ENCODE measurements at regions not wholly inside any gene's neighbourhood (a gene's known extent, or its start where the extent isn't known, plus 50 kb on each side); places are given as distances from the start of the nearest gene placed in this dataset.

DNA sequence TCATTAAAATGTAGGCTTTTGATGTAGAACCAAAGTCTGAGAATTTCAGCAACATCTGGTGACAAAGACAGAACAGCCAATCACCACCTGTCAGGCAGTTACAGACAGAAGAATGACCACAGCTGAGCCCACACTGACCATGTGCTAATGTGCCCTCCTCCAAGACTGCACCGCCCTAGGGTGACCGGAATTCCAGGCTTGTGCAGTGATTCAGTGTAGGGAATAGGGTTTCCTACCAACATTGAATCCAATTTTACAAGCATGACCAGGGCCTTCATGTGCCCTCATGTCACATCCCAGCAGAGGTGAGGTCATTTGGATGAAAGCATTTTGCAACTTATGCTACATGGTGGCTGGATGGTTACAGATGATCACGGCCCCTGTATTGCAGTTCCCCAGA, 412.5 kb downstream of the SOX2 start:
- H3K36me3 ChIP-seq (ENCODE audit: insufficient read depth, low read length, poor library complexity, severe bottlenecking), result no peaks in the 10 kb centered on the region
- H3K27ac ChIP-seq (ENCODE audit: low read depth, low read length, poor library complexity, severe bottlenecking), result no peak overlapping the region
- H3K4me3 ChIP-seq (ENCODE audit: low read depth, low read length, poor library complexity, severe bottlenecking), result no peak overlapping the region
- CTCF ChIA-PET, result no interaction called here
- DNase-seq (ENCODE audit: low spot score), result no peak
- intact Hi-C loops (cut with micrococcal nuclease; ENCODE audit: unreplicated experiment), result loop anchor here (5.0 kb wide), 1 partner anchor 407 kb away; no protein-coding TSS in a partner anchor
- no peaks in the 10 kb centered on the region for H3K27me3 ChIP-seq (replicated peaks; ENCODE audit: insufficient read depth, low read depth, low read length, poor library complexity)
- no peaks in the 10 kb centered on the region for H3K9me3 ChIP-seq (ENCODE audit: low read depth, low read length, poor library complexity, severe bottlenecking)
- no TSS peak for BruUV-seq (replicated peaks)
- peaks cover 35% of the 10 kb centered on the region for H3K4me1 ChIP-seq (ENCODE audit: insufficient read depth, low read length, poor library complexity, severe bottlenecking)
- TF ChIP-seq EZH2 (IDR thresholded peaks at IDR 0.05; ENCODE audit: borderline replicate concordance, low read depth, low read length, poor library complexity, severe bottlenecking), result no peak
- TF ChIP-seq, protein P1, sequence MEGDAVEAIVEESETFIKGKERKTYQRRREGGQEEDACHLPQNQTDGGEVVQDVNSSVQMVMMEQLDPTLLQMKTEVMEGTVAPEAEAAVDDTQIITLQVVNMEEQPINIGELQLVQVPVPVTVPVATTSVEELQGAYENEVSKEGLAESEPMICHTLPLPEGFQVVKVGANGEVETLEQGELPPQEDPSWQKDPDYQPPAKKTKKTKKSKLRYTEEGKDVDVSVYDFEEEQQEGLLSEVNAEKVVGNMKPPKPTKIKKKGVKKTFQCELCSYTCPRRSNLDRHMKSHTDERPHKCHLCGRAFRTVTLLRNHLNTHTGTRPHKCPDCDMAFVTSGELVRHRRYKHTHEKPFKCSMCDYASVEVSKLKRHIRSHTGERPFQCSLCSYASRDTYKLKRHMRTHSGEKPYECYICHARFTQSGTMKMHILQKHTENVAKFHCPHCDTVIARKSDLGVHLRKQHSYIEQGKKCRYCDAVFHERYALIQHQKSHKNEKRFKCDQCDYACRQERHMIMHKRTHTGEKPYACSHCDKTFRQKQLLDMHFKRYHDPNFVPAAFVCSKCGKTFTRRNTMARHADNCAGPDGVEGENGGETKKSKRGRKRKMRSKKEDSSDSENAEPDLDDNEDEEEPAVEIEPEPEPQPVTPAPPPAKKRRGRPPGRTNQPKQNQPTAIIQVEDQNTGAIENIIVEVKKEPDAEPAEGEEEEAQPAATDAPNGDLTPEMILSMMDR (conservative IDR thresholded peaks at IDR 0.05; ENCODE audit: low read depth, low read length), result no peak
- POLR2A ChIA-PET (ENCODE audit: low non-redundant PET), result no interaction called here

DNA sequence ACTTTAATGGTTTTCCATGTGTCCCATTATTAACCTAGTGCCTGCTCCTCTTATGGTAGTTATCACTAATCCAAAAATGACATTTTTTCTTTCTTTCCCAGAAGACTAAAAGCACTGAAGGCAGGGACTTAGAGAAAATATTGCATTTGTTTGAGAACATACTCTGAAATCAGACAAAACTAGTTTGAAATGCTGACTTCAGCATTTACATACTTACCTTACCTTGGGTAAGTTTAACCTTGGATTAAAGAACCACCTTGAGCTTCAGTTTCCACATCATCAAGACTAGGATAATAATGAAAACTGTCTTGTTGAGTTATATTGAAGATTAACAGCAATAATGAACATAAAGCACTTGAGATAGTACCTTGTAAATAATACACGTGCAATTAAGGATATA, 413.0 kb downstream of the SOX2 start:
- ChIA-PET CTCF (no interaction called here), POLR2A (ENCODE audit: low non-redundant PET) (no interaction called here)
- intact Hi-C loops (cut with micrococcal nuclease; ENCODE audit: unreplicated experiment), result loop anchor here (5.0 kb wide), 1 partner anchor 407 kb away; no protein-coding TSS in a partner anchor
- Histone ChIP-seq H3K4me3 (ENCODE audit: low read depth, low read length, poor library complexity, severe bottlenecking) (no peak overlapping the region), H3K27ac (ENCODE audit: low read depth, low read length, poor library complexity, severe bottlenecking) (no peak overlapping the region), H3K36me3 (ENCODE audit: insufficient read depth, low read length, poor library complexity, severe bottlenecking) (no peaks in the 10 kb centered on the region), H3K27me3 (replicated peaks; ENCODE audit: insufficient read depth, low read depth, low read length, poor library complexity) (no peaks in the 10 kb centered on the region), H3K4me1 (ENCODE audit: insufficient read depth, low read length, poor library complexity, severe bottlenecking) (peaks cover 35% of the 10 kb centered on the region), H3K9me3 (ENCODE audit: low read depth, low read length, poor library complexity, severe bottlenecking) (no peaks in the 10 kb centered on the region)
- DNase-seq (ENCODE audit: low spot score), result no peak
- TF ChIP-seq EZH2 (IDR thresholded peaks at IDR 0.05; ENCODE audit: borderline replicate concordance, low read depth, low read length, poor library complexity, severe bottlenecking), result no peak
- TF ChIP-seq, protein P1 (conservative IDR thresholded peaks at IDR 0.05; ENCODE audit: low read depth, low read length), result no peak
- no TSS peak for BruUV-seq (replicated peaks)

DNA sequence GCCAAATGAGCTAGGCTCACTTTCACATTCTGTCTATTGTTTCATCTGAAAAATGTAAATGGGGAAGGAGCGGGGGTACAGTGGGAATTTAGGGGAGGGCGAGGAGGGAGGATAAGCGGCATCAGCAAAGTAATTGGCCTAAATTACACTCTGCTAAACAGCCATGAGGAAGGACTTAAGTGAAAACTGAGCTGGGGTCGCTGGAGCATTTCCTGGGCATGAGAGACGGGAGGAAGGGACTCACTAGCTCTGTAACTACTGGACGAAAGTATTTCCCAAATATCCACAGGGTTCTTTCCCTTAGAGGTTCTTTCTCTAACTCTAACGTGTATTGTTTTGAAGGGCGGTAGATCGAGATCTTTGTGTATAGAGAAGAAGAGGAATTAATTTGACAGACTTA, 418.0 kb downstream of the SOX2 start:
- Histone ChIP-seq H3K27me3 (replicated peaks; ENCODE audit: insufficient read depth, low read depth, low read length, poor library complexity) (no peaks in the 10 kb centered on the region), H3K27ac (ENCODE audit: low read depth, low read length, poor library complexity, severe bottlenecking) (no peak overlapping the region), H3K9me3 (ENCODE audit: low read depth, low read length, poor library complexity, severe bottlenecking) (no peaks in the 10 kb centered on the region), H3K4me3 (ENCODE audit: low read depth, low read length, poor library complexity, severe bottlenecking) (no peak overlapping the region), H3K36me3 (ENCODE audit: insufficient read depth, low read length, poor library complexity, severe bottlenecking) (no peaks in the 10 kb centered on the region), H3K4me1 (ENCODE audit: insufficient read depth, low read length, poor library complexity, severe bottlenecking) (no peaks in the 10 kb centered on the region)
- BruUV-seq (replicated peaks), result no TSS peak
- intact Hi-C loops (cut with micrococcal nuclease; ENCODE audit: unreplicated experiment), result no loop called here
- TF ChIP-seq EZH2 (IDR thresholded peaks at IDR 0.05; ENCODE audit: borderline replicate concordance, low read depth, low read length, poor library complexity, severe bottlenecking), result no peak
- TF ChIP-seq, protein P1 (conservative IDR thresholded peaks at IDR 0.05; ENCODE audit: low read depth, low read length), result no peak
- no peak for DNase-seq (ENCODE audit: low spot score)
- ChIA-PET CTCF (no interaction called here), POLR2A (ENCODE audit: low non-redundant PET) (no interaction called here)
